Prostate gland (tissue), 2 donors: ENCODE measurements at regions not wholly inside any gene's neighbourhood (a gene's known extent, or its start where the extent isn't known, plus 50 kb on each side); places are given as distances from the start of the nearest gene placed in this dataset.

Source experiments
- CTCF ChIP-seq, 4 experiments: fragments of 200-600 bp in 2 of 4; fragments of 450-650 bp in 2 of 4; sonication (generic) in 2 of 4; IDR thresholded peaks; 1 replicate in 3 of 4; 2 replicates in 1 of 4; pipeline ENCODE4 v1.5.1; 2016 to 2019; ENCODE audit warnings: antibody characterized with exemption in 4 of 4, mild to moderate bottlenecking in 2 of 4, moderate library complexity in 2 of 4
- POLR2AphosphoS5 ChIP-seq: sonication (generic); formaldehyde crosslinking; IDR thresholded peaks from one replicate; pipeline ENCODE4 v1.6.1; 2017; ENCODE audit warnings: antibody characterized with exemption

GRCh38 chr5:123262216-123262823 lies 160.9 kb downstream of the CEP120 start:
- TF ChIP-seq CTCF (IDR thresholded peaks at IDR 0.05) = no peak
- TF ChIP-seq POLR2AphosphoS5 = no peak
